Dendritic cell treated with granulocyte-macrophage colony-stimulating factor and Interleukin-4, amounts not matched to agents 40 ng/mL and 50 ng/mL, for 4 days (primary cell): ENCODE measurements at regions not wholly inside any gene's neighbourhood (a gene's known extent, or its start where the extent isn't known, plus 50 kb on each side); places are given as distances from the start of the nearest gene placed in this dataset.

Experiments used
- H3K27ac Mint-ChIP-seq: one replicate; pipeline ENCODE4 v1.8.0; 2022; ENCODE audit warnings: mild to moderate bottlenecking, mixed read lengths
- H3K27me3 Mint-ChIP-seq: one replicate; pipeline ENCODE4 v1.8.0; 2022; ENCODE audit warnings: mild to moderate bottlenecking, mixed read lengths
- H3K36me3 Mint-ChIP-seq: one replicate; pipeline ENCODE4 v1.8.0; 2022; ENCODE audit warnings: low read depth, mixed read lengths
- H3K4me1 Mint-ChIP-seq: one replicate; pipeline ENCODE4 v1.8.0; 2022; ENCODE audit warnings: low read depth, mixed read lengths
- H3K4me3 Mint-ChIP-seq: one replicate; pipeline ENCODE4 v1.8.0; 2022; ENCODE audit warnings: mild to moderate bottlenecking, moderate library complexity, mixed read lengths
- H3K9me3 Mint-ChIP-seq: one replicate; pipeline ENCODE4 v1.8.0; 2022; ENCODE audit warnings: mixed read lengths
- intact Hi-C: fragments of 100-400 bp; cut with micrococcal nuclease; formaldehyde crosslinking; loops from one replicate; pipeline ENCODE4 v1.15.0; 2022

GRCh38 chr10:30114881-30115625 lies 55.7 kb upstream of the JCAD start:
- Mint-ChIP-seq H3K4me3 (no peak overlapping the region), H3K4me1 (no peaks in the 10 kb centered on the region), H3K27me3 (peaks cover 4% of the 10 kb centered on the region), H3K27ac (no peak overlapping the region), H3K9me3 (no peaks in the 10 kb centered on the region), H3K36me3 (no peaks in the 10 kb centered on the region)
- intact Hi-C loops, result no loop called here

- Mint-ChIP-seq H3K27me3 (peaks cover 4% of the 10 kb centered on the region), H3K4me1 (no peaks in the 10 kb centered on the region), H3K9me3 (no peaks in the 10 kb centered on the region), H3K4me3 (no peak overlapping the region), H3K27ac (no peak overlapping the region), H3K36me3 (no peaks in the 10 kb centered on the region)
- intact Hi-C loops, result no loop called here
These were observed 55.0 kb upstream of the JCAD start for GRCh38 chr10:30114401-30114800.

DNA sequence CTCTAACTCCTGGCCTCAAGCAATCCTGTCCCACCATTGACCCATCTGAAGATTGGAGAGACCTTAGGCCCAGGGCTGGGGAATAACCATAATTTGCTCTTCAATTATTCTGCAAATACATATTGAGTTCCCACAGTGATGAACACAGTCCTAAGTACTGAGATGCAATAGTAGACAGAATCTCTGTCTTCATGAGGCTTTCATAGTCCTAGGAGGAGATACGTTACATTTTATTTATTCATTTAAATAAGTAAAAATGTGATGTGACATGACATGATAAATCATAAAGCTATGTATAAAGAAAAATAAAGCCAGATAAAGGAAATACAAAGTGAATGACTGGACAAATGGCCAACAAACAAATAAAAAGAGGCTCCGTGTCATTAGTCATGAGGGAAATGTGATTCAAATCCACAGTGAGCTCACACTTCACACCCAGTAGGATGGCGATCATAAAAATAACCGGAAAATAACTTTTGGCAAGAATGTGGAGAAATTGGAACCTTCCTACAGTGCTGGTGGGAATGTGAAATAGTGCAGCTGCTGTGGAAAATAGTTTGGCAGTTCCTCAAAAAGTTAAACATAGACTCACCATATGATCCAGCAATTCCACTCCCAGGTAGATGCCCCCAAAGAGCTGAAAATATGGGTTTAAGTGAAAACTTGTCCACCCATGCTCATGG lies 52.1 kb upstream of the JCAD start:
- no peak overlapping the region for H3K4me3 Mint-ChIP-seq
- no peaks in the 10 kb centered on the region for H3K4me1 Mint-ChIP-seq
- intact Hi-C loops, result no loop called here
- H3K9me3 Mint-ChIP-seq, result no peaks in the 10 kb centered on the region
- peaks cover 4% of the 10 kb centered on the region for H3K27me3 Mint-ChIP-seq
- no peaks in the 10 kb centered on the region for H3K36me3 Mint-ChIP-seq
- no peak overlapping the region for H3K27ac Mint-ChIP-seq
